NT2/D1 (cell line): ENCODE measurements at regions not wholly inside any gene's neighbourhood (a gene's known extent, or its start where the extent isn't known, plus 50 kb on each side); places are given as distances from the start of the nearest gene placed in this dataset.

ENCODE experiments used
- DNase-seq: peaks from one replicate; pipeline ENCODE4 v3.0.0-alpha.2; 2011; ENCODE audit warnings: low read depth, low spot score
- H3K27me3 ChIP-seq: 2 replicates; pipeline ENCODE4 v1.6.0; 2011; ENCODE audit warnings: mild to moderate bottlenecking; ENCODE audit not compliant: insufficient read length, insufficient read depth
- H3K36me3 ChIP-seq: 2 replicates; pipeline ENCODE4 v1.6.1; 2011; ENCODE audit warnings: mild to moderate bottlenecking, low read length, mixed read lengths; ENCODE audit not compliant: insufficient read depth, insufficient read length
- H3K4me1 ChIP-seq: 2 replicates; pipeline ENCODE4 v1.5.1; 2011; ENCODE audit not compliant: insufficient read depth, insufficient read length
- H3K4me3 ChIP-seq: 2 replicates; pipeline ENCODE4 v1.5.1; 2011; ENCODE audit warnings: low read depth; ENCODE audit not compliant: insufficient read length
- H3K9ac ChIP-seq: 2 replicates; pipeline ENCODE4 v1.6.0; 2011; ENCODE audit warnings: low read depth; ENCODE audit not compliant: insufficient read length
- H3K9me3 ChIP-seq: 2 replicates; pipeline ENCODE4 v1.5.1; 2011; ENCODE audit warnings: mild to moderate bottlenecking, low read length; ENCODE audit not compliant: insufficient read depth
- SUZ12 ChIP-seq: IDR thresholded peaks from 2 replicates; pipeline ENCODE4 v1.6.1; 2011; ENCODE audit not compliant: insufficient read length, insufficient read depth; ENCODE audit errors: extremely low read depth
- YY1 ChIP-seq: IDR thresholded peaks from 2 replicates; pipeline ENCODE4 v1.6.1; 2011; ENCODE audit not compliant: insufficient read length, insufficient read depth
- ZNF274 ChIP-seq: IDR thresholded peaks from 2 replicates; pipeline ENCODE4 v1.6.1; 2011; ENCODE audit warnings: mild to moderate bottlenecking, low read depth, low read length

GRCh38 chr5:39854771-39855410 lies 430.1 kb upstream of the DAB2 start:
- H3K4me1 ChIP-seq: no peaks in the 10 kb centered on the region
- no peaks in the 10 kb centered on the region for H3K36me3 ChIP-seq
- no peaks in the 10 kb centered on the region for H3K27me3 ChIP-seq
- DNase-seq: no peak
- no peak overlapping the region for H3K9ac ChIP-seq
- TF ChIP-seq SUZ12 (no peak), ZNF274 (no peak), YY1 (no peak)
- H3K9me3 ChIP-seq: no peaks in the 10 kb centered on the region
- no peak overlapping the region for H3K4me3 ChIP-seq

DNA sequence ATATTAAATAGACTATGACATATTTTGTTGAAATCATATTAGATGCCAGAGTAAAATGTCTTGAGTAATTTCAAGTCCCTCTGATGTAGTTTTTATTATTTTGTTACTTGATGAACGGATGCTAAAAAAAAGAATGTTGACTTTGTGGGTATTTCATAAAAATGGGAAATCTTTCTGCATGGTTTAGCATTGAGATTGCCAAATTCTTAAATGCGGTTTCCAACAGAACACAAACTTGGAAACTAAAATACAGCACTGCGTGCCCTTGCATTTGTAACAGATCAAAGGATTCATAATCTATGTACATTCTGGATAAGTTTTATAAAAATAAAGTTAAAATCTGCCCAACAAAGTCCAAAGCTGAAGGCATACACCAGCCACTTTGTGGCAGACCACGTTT lies 425.5 kb upstream of the DAB2 start:
- Histone ChIP-seq H3K4me3 (no peak overlapping the region), H3K4me1 (no peaks in the 10 kb centered on the region), H3K9ac (no peak overlapping the region), H3K27me3 (no peaks in the 10 kb centered on the region), H3K36me3 (no peaks in the 10 kb centered on the region), H3K9me3 (no peaks in the 10 kb centered on the region)
- TF ChIP-seq ZNF274: no peak
- DNase-seq: no peak

- DNase-seq: no peak
- no peaks in the 10 kb centered on the region for H3K36me3 ChIP-seq
- no peaks in the 10 kb centered on the region for H3K27me3 ChIP-seq
- no peaks in the 10 kb centered on the region for H3K9me3 ChIP-seq
- TF ChIP-seq ZNF274 (no peak), YY1 (no peak), SUZ12 (no peak)
- H3K4me1 ChIP-seq: no peaks in the 10 kb centered on the region
- no peak overlapping the region for H3K9ac ChIP-seq
- no peak overlapping the region for H3K4me3 ChIP-seq
These were observed 421.4 kb upstream of the DAB2 start for GRCh38 chr5:39846144-39846543.

- no peaks in the 10 kb centered on the region for H3K27me3 ChIP-seq
- no peaks in the 10 kb centered on the region for H3K36me3 ChIP-seq
- no peaks in the 10 kb centered on the region for H3K4me1 ChIP-seq
- no peak overlapping the region for H3K9ac ChIP-seq
- H3K9me3 ChIP-seq: no peaks in the 10 kb centered on the region
- no peak overlapping the region for H3K4me3 ChIP-seq
- TF ChIP-seq ZNF274 (no peak), SUZ12 (no peak), YY1 (no peak)
- DNase-seq: no peak
These were observed 419.0 kb upstream of the DAB2 start for GRCh38 chr5:39843767-39844166.

GRCh38 chr5:39835371-39835770 lies 410.6 kb upstream of the DAB2 start:
- Histone ChIP-seq H3K9ac (no peak overlapping the region), H3K4me1 (no peaks in the 10 kb centered on the region), H3K27me3 (no peaks in the 10 kb centered on the region), H3K36me3 (no peaks in the 10 kb centered on the region), H3K9me3 (no peaks in the 10 kb centered on the region), H3K4me3 (no peak overlapping the region)
- no peak for DNase-seq
- TF ChIP-seq SUZ12: no peak
- no peak for TF ChIP-seq YY1
- TF ChIP-seq ZNF274: no peak

GRCh38 chr5:39829441-39829840 lies 404.7 kb upstream of the DAB2 start:
- Histone ChIP-seq H3K4me1 (no peaks in the 10 kb centered on the region), H3K9me3 (no peaks in the 10 kb centered on the region), H3K27me3 (no peaks in the 10 kb centered on the region), H3K36me3 (no peaks in the 10 kb centered on the region), H3K4me3 (no peak overlapping the region), H3K9ac (no peak overlapping the region)
- TF ChIP-seq ZNF274: no peak
- TF ChIP-seq SUZ12: no peak
- no peak for TF ChIP-seq YY1
- DNase-seq: no peak

- no peak for DNase-seq
- H3K9me3 ChIP-seq: no peaks in the 10 kb centered on the region
- H3K4me3 ChIP-seq: no peak overlapping the region
- H3K4me1 ChIP-seq: no peaks in the 10 kb centered on the region
- H3K9ac ChIP-seq: no peak overlapping the region
- H3K27me3 ChIP-seq: no peaks in the 10 kb centered on the region
- TF ChIP-seq SUZ12 (no peak), YY1 (no peak), ZNF274 (no peak)
- no peaks in the 10 kb centered on the region for H3K36me3 ChIP-seq
These were observed 401.3 kb upstream of the DAB2 start for GRCh38 chr5:39826051-39826450.
